ENCODE measurements at regions not wholly inside any gene's neighbourhood (a gene's known extent, or its start where the extent isn't known, plus 50 kb on each side); places are given as distances from the start of the nearest gene placed in this dataset.
A peak's percentile ranks its signal among the peaks of the same experiment; 100 is the strongest.

DNA sequence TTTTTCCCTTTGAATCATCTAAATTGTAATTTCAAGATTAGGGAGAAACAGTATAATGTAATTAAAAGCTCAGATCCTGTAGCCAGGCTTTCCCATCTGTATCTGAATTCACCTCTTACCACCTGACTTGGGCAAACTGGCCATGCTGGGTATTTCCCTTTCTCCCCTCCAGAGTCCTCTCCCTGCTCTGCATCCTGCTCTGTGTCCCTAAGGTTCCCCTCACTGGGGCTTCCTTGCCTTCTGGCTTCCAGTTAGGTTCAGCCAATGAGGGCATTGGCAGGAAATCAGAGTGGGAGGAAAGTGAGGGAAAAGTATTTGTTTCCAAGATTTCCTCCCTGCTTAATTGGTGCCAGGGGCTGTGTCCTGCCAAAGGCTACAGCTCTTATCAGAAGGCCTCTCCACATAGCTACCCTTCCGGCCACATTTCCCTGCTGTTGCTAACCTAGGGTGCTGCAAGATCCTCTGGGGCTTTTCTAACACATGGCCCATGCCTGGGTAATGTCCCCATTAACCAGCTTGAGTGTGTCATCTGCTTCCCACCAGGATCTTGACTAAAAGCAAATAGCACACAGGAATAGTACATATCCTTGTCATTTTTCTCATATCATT, 51.0 kb upstream of the MPDZ start:
- Histone ChIP-seq H3K36me3 (ENCODE audit: control insufficient read depth in 4 of 4, insufficient read depth in 4 of 4, low read length in 4 of 4) (no peaks in the 10 kb centered on the region), H3K27me3 (ENCODE audit: control insufficient read depth in 3 of 3, insufficient read depth in 3 of 3, low read length in 2 of 3) (no peaks in the 10 kb centered on the region), H3K4me1 (ENCODE audit: control insufficient read depth in 5 of 5, insufficient read depth in 5 of 5, low read length in 5 of 5) (peaks cover 0 to 18% (median 4%) of the 10 kb centered on the region in 5 donors), H3K9ac (ENCODE audit: insufficient read depth in 1 of 2, low read length in 2 of 2) (no peak overlapping the region), H3K27ac (ENCODE audit: low read depth in 1 of 2, low read length in 1 of 2) (no peak overlapping the region), H3K4me3 (no peak overlapping the region), H3K9me3 (ENCODE audit: control insufficient read depth in 4 of 4, insufficient read depth in 3 of 4, low read length in 3 of 4) (no peaks in the 10 kb centered on the region)
- 41 to 73% methylated on average over 1 of the region's 1 CpG for WGBS, 2 donors
- ATAC-seq (ENCODE audit: insufficient read depth, low FRiP score), result peak; percentile 41
- peak; percentile 20 to 57 (median 57) for DNase-seq
- TF ChIP-seq, protein P1, sequence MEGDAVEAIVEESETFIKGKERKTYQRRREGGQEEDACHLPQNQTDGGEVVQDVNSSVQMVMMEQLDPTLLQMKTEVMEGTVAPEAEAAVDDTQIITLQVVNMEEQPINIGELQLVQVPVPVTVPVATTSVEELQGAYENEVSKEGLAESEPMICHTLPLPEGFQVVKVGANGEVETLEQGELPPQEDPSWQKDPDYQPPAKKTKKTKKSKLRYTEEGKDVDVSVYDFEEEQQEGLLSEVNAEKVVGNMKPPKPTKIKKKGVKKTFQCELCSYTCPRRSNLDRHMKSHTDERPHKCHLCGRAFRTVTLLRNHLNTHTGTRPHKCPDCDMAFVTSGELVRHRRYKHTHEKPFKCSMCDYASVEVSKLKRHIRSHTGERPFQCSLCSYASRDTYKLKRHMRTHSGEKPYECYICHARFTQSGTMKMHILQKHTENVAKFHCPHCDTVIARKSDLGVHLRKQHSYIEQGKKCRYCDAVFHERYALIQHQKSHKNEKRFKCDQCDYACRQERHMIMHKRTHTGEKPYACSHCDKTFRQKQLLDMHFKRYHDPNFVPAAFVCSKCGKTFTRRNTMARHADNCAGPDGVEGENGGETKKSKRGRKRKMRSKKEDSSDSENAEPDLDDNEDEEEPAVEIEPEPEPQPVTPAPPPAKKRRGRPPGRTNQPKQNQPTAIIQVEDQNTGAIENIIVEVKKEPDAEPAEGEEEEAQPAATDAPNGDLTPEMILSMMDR (IDR thresholded peaks at IDR 0.05; ENCODE audit: control extremely low read depth, extremely low read depth), result no peak
